ENCODE measurements at regions not wholly inside any gene's neighbourhood (a gene's known extent, or its start where the extent isn't known, plus 50 kb on each side); places are given as distances from the start of the nearest gene placed in this dataset.
"Not testable (repeated sequence)": the region's sequence is repeated elsewhere in the genome, so short reads cannot be mapped to it uniquely, and the experiment has no call there.

- peaks cover 0 to 15% (median 7%) of the 10 kb centered on the region in 7 donors for H3K9me3 Mint-ChIP-seq
- no peak overlapping the region for H3K27ac Mint-ChIP-seq
- no peak for ATAC-seq (ENCODE audit: low read depth in 2 of 2)
Measured at GRCh38 chr18:64380117-64380516, 231.2 kb upstream of the LINC00305 start.

GRCh38 chr18:64379662-64380061, 230.8 kb upstream of the LINC00305 start:
- H3K27ac ChIP-seq (ENCODE audit: insufficient read depth, low read length, poor library complexity, severe bottlenecking) = no peak overlapping the region
- DNase-seq = no peak
- Mint-ChIP-seq H3K4me3 (no peak overlapping the region), H3K27ac (no peak overlapping the region), H3K9me3 (peaks cover 0 to 15% (median 7%) of the 10 kb centered on the region in 7 donors), H3K36me3 (no peaks in the 10 kb centered on the region), H3K4me1 (peaks cover 0 to 5% (median 0%) of the 10 kb centered on the region in 4 donors), H3K27me3 (peaks cover 4% of the 10 kb centered on the region)
- H3K9me3 ChIP-seq (ENCODE audit: control insufficient read depth in 2 of 2, low read length in 2 of 2) = no peaks in the 10 kb centered on the region
- H3K36me3 ChIP-seq (ENCODE audit: control insufficient read depth, insufficient read depth, low read length) = no peaks in the 10 kb centered on the region
- H3K27me3 ChIP-seq (ENCODE audit: control insufficient read depth, insufficient read depth, low read length) = no peaks in the 10 kb centered on the region
- no peak for ATAC-seq (ENCODE audit: low read depth in 2 of 2)
- H3K4me1 ChIP-seq (ENCODE audit: control insufficient read depth, insufficient read depth, low read length, poor library complexity, severe bottlenecking) = no peaks in the 10 kb centered on the region
- no peak overlapping the region for H3K4me3 ChIP-seq (ENCODE audit: low read depth, low read length)

More at GRCh38 chr18:64380117-64380516, 231.2 kb upstream of the LINC00305 start:
- Histone ChIP-seq H3K4me1 (ENCODE audit: control insufficient read depth, insufficient read depth, low read length, poor library complexity, severe bottlenecking) (no peaks in the 10 kb centered on the region), H3K36me3 (ENCODE audit: control insufficient read depth, insufficient read depth, low read length) (no peaks in the 10 kb centered on the region), H3K4me3 (ENCODE audit: low read depth, low read length) (no peak overlapping the region), H3K27me3 (ENCODE audit: control insufficient read depth, insufficient read depth, low read length) (no peaks in the 10 kb centered on the region), H3K9me3 (ENCODE audit: control insufficient read depth in 2 of 2, low read length in 2 of 2) (no peaks in the 10 kb centered on the region), H3K27ac (ENCODE audit: insufficient read depth, low read length, poor library complexity, severe bottlenecking) (no peak overlapping the region)
- DNase-seq = no peak
- H3K27me3 Mint-ChIP-seq = peaks cover 4% of the 10 kb centered on the region
- no peak overlapping the region for H3K4me3 Mint-ChIP-seq
- H3K4me1 Mint-ChIP-seq = peaks cover 0 to 5% (median 0%) of the 10 kb centered on the region in 4 donors
- no peaks in the 10 kb centered on the region for H3K36me3 Mint-ChIP-seq

- Histone ChIP-seq H3K9me3 (ENCODE audit: control insufficient read depth in 2 of 2, low read length in 2 of 2) (no peaks in the 10 kb centered on the region), H3K4me1 (ENCODE audit: control insufficient read depth, insufficient read depth, low read length, poor library complexity, severe bottlenecking) (no peaks in the 10 kb centered on the region), H3K4me3 (ENCODE audit: low read depth, low read length) (no peak overlapping the region), H3K27ac (ENCODE audit: insufficient read depth, low read length, poor library complexity, severe bottlenecking) (no peak overlapping the region), H3K36me3 (ENCODE audit: control insufficient read depth, insufficient read depth, low read length) (no peaks in the 10 kb centered on the region), H3K27me3 (ENCODE audit: control insufficient read depth, insufficient read depth, low read length) (no peaks in the 10 kb centered on the region)
- no peak overlapping the region for H3K4me3 Mint-ChIP-seq
- no peak overlapping the region for H3K27ac Mint-ChIP-seq
- no peaks in the 10 kb centered on the region for H3K36me3 Mint-ChIP-seq
- ATAC-seq (ENCODE audit: low read depth in 2 of 2) = no peak
- DNase-seq = no peak
- H3K27me3 Mint-ChIP-seq = peaks cover 4% of the 10 kb centered on the region
- peaks cover 0 to 5% (median 0%) of the 10 kb centered on the region in 4 donors for H3K4me1 Mint-ChIP-seq
- H3K9me3 Mint-ChIP-seq = peaks cover 0 to 18% (median 6%) of the 10 kb centered on the region in 7 donors
Measured at GRCh38 chr18:64377446-64377845, 228.6 kb upstream of the LINC00305 start.

GRCh38 chr18:64372850-64373249, 224.0 kb upstream of the LINC00305 start:
- peaks cover 0 to 13% (median 4%) of the 10 kb centered on the region in 7 donors for H3K9me3 Mint-ChIP-seq
- no peaks in the 10 kb centered on the region for H3K27me3 ChIP-seq (ENCODE audit: control insufficient read depth, insufficient read depth, low read length)
- ATAC-seq (ENCODE audit: low read depth in 2 of 2) (no peak), DNase-seq (no peak)
- H3K36me3 ChIP-seq (ENCODE audit: control insufficient read depth, insufficient read depth, low read length) = no peaks in the 10 kb centered on the region
- H3K4me1 ChIP-seq (ENCODE audit: control insufficient read depth, insufficient read depth, low read length, poor library complexity, severe bottlenecking) = no peaks in the 10 kb centered on the region
- H3K4me3 ChIP-seq (ENCODE audit: low read depth, low read length) = no peak overlapping the region
- no peaks in the 10 kb centered on the region for H3K36me3 Mint-ChIP-seq
- no peak overlapping the region for H3K27ac Mint-ChIP-seq
- H3K27me3 Mint-ChIP-seq = peaks cover 4% of the 10 kb centered on the region
- H3K4me1 Mint-ChIP-seq = no peaks in the 10 kb centered on the region
- no peak overlapping the region for H3K4me3 Mint-ChIP-seq
- no peak overlapping the region for H3K27ac ChIP-seq (ENCODE audit: insufficient read depth, low read length, poor library complexity, severe bottlenecking)
- no peaks in the 10 kb centered on the region for H3K9me3 ChIP-seq (ENCODE audit: control insufficient read depth in 2 of 2, low read length in 2 of 2)

GRCh38 chr18:64369830-64370440, 221.0 kb upstream of the LINC00305 start:
- H3K27me3 ChIP-seq (ENCODE audit: control insufficient read depth, insufficient read depth, low read length); H3K4me3 ChIP-seq (ENCODE audit: low read depth, low read length); H3K4me1 Mint-ChIP-seq; ATAC-seq (ENCODE audit: low read depth in 2 of 2); H3K4me1 ChIP-seq (ENCODE audit: control insufficient read depth, insufficient read depth, low read length, poor library complexity, severe bottlenecking); H3K36me3 ChIP-seq (ENCODE audit: control insufficient read depth, insufficient read depth, low read length); H3K4me3 Mint-ChIP-seq; H3K27ac ChIP-seq (ENCODE audit: insufficient read depth, low read length, poor library complexity, severe bottlenecking); H3K27me3 Mint-ChIP-seq; H3K36me3 Mint-ChIP-seq; H3K9me3 ChIP-seq (ENCODE audit: control insufficient read depth in 2 of 2, low read length in 2 of 2); DNase-seq; H3K27ac Mint-ChIP-seq: not testable (repeated sequence)
- H3K9me3 Mint-ChIP-seq = peaks cover 0 to 13% (median 3%) of the 10 kb centered on the region in 7 donors

- H3K9me3 Mint-ChIP-seq = peaks cover 0 to 21% (median 9%) of the 10 kb centered on the region in 7 donors
- Histone ChIP-seq H3K27me3 (ENCODE audit: control insufficient read depth, insufficient read depth, low read length) (no peaks in the 10 kb centered on the region), H3K9me3 (ENCODE audit: control insufficient read depth in 2 of 2, low read length in 2 of 2) (peaks cover 0 to 6% of the 10 kb centered on the region in 2 experiments), H3K4me1 (ENCODE audit: control insufficient read depth, insufficient read depth, low read length, poor library complexity, severe bottlenecking) (no peaks in the 10 kb centered on the region), H3K27ac (ENCODE audit: insufficient read depth, low read length, poor library complexity, severe bottlenecking) (no peak overlapping the region), H3K36me3 (ENCODE audit: control insufficient read depth, insufficient read depth, low read length) (no peaks in the 10 kb centered on the region), H3K4me3 (ENCODE audit: low read depth, low read length) (no peak overlapping the region)
- ATAC-seq (ENCODE audit: low read depth in 2 of 2) (no peak), DNase-seq (no peak)
- no peaks in the 10 kb centered on the region for H3K36me3 Mint-ChIP-seq
- no peaks in the 10 kb centered on the region for H3K27me3 Mint-ChIP-seq
- no peaks in the 10 kb centered on the region for H3K4me1 Mint-ChIP-seq
- no peak overlapping the region for H3K4me3 Mint-ChIP-seq
- H3K27ac Mint-ChIP-seq = peak overlapping the region in 1 of 3 donors; percentile 40
Measured at GRCh38 chr18:64365106-64365505, 216.2 kb upstream of the LINC00305 start.

- no peaks in the 10 kb centered on the region for H3K27me3 ChIP-seq (ENCODE audit: control insufficient read depth, insufficient read depth, low read length)
- Mint-ChIP-seq H3K9me3 (peaks cover 0 to 8% (median 4%) of the 10 kb centered on the region in 7 donors), H3K4me3 (no peak overlapping the region), H3K27ac (no peak overlapping the region), H3K36me3 (no peaks in the 10 kb centered on the region), H3K4me1 (peaks cover 0 to 5% (median 0%) of the 10 kb centered on the region in 4 donors), H3K27me3 (no peaks in the 10 kb centered on the region)
- H3K4me3 ChIP-seq (ENCODE audit: low read depth, low read length) = no peak overlapping the region
- H3K4me1 ChIP-seq (ENCODE audit: control insufficient read depth, insufficient read depth, low read length, poor library complexity, severe bottlenecking) = no peaks in the 10 kb centered on the region
- DNase-seq (no peak), ATAC-seq (ENCODE audit: low read depth in 2 of 2) (no peak)
- no peaks in the 10 kb centered on the region for H3K9me3 ChIP-seq (ENCODE audit: control insufficient read depth in 2 of 2, low read length in 2 of 2)
- no peaks in the 10 kb centered on the region for H3K36me3 ChIP-seq (ENCODE audit: control insufficient read depth, insufficient read depth, low read length)
- no peak overlapping the region for H3K27ac ChIP-seq (ENCODE audit: insufficient read depth, low read length, poor library complexity, severe bottlenecking)
Measured at GRCh38 chr18:64337673-64338072, 188.8 kb upstream of the LINC00305 start.

GRCh38 chr18:64337018-64337417, 188.1 kb upstream of the LINC00305 start:
- Mint-ChIP-seq H3K4me3 (no peak overlapping the region), H3K36me3 (no peaks in the 10 kb centered on the region), H3K27me3 (no peaks in the 10 kb centered on the region), H3K9me3 (peaks cover 0 to 8% (median 5%) of the 10 kb centered on the region in 7 donors), H3K4me1 (peaks cover 0 to 5% (median 0%) of the 10 kb centered on the region in 4 donors), H3K27ac (no peak overlapping the region)
- no peak overlapping the region for H3K27ac ChIP-seq (ENCODE audit: insufficient read depth, low read length, poor library complexity, severe bottlenecking)
- no peaks in the 10 kb centered on the region for H3K36me3 ChIP-seq (ENCODE audit: control insufficient read depth, insufficient read depth, low read length)
- no peak for DNase-seq
- no peak overlapping the region for H3K4me3 ChIP-seq (ENCODE audit: low read depth, low read length)
- H3K9me3 ChIP-seq (ENCODE audit: control insufficient read depth in 2 of 2, low read length in 2 of 2) = no peaks in the 10 kb centered on the region
- no peaks in the 10 kb centered on the region for H3K27me3 ChIP-seq (ENCODE audit: control insufficient read depth, insufficient read depth, low read length)
- no peaks in the 10 kb centered on the region for H3K4me1 ChIP-seq (ENCODE audit: control insufficient read depth, insufficient read depth, low read length, poor library complexity, severe bottlenecking)
- ATAC-seq (ENCODE audit: low read depth in 2 of 2) = no peak

All from CD4-positive, CD25-positive, alpha-beta regulatory T cell (primary cell).